Activated naive CD4-positive, alpha-beta T cell treated with anti-CD3 and anti-CD28 coated beads, Interleukin-2, amount 50 U/mL, for 16 hours (primary cell): ENCODE measurements at regions not wholly inside any gene's neighbourhood (a gene's known extent, or its start where the extent isn't known, plus 50 kb on each side); places are given as distances from the start of the nearest gene placed in this dataset.

Experiments used
- DNase-seq: peaks from one replicate; pipeline ENCODE4 v3.0.0-alpha.2; 2020

DNA sequence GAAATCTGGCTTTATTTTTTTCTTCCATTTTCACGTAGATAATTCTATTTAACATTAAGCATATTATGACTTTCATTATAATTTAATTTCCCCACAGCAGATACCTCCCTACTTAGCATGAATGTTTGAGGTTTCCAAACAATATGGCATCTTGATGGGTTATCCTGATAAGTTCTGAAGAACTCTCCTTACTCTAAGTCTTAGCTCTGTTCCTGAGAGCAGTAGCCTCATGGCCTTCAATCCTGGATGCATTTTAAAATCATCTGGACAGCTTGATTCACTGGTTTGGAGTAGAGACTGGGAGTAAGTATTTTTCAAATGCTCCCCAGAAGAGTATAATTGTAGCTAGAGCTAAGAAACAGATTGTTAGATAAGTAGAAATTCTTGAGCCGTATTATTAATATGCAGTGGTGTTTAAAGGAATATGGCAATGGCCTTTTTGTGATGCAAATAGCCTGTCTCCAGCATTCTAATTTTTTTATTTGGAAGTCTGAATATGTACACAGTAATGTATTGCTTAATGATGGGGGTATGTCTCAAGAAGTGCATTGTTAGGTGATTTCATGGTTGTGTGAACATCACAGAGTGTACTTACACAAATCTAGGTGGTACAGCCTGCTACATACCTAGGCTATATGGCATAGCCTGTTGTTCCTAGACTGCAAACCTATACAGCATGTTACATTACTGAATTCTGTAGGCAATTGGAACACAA is 110.5 kb upstream of the EEF1E1 start:
- DNase-seq, result no peak

DNA sequence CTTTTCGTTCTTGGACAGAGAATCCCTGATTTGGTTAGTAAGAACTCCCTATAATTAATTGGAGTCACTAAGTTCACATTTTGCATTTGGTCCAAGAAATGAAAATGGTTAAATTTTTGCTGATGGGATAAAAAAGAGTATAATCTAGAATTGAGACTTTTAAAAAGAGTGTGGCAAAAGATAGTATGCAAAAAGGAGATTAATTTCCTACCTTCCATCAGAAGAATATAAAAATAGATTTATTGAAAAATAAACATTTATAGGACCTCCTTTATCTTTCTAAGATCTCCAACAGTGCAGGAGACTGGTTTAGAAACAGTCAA is 105.5 kb upstream of the EEF1E1 start:
- no peak for DNase-seq

DNA sequence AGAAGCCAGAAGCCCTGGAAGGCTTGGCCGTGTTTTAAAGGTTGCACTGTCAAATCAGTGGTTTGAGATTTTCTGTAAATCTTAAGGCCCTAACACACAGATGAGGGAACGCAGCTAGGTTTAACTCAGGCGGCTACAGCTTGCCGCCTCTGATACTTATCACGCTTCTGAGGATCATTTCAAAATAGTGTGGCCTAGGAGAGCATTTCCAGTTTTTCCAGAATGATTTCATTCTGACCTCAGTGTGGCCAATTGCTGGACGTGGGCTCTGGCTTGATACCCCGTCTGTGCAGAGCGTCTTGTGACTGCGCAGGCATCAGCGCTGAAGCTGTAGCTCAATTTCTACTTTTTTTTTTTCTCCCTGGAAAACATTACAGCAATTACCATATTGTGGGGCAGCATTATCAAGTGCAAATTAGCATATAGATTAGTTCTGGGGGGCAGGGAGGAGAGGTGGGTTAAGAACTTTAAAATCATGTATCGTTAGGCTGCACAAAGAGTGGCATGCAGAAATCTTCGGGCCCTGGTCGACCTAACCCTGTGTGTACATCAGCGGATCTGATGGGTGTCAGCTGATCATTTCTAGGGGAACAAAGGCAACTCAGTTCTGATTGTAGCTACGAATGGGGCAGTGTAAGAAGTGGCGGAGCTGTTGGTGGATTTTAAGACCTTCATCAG is 105.0 kb upstream of the EEF1E1 start:
- no peak for DNase-seq

DNA sequence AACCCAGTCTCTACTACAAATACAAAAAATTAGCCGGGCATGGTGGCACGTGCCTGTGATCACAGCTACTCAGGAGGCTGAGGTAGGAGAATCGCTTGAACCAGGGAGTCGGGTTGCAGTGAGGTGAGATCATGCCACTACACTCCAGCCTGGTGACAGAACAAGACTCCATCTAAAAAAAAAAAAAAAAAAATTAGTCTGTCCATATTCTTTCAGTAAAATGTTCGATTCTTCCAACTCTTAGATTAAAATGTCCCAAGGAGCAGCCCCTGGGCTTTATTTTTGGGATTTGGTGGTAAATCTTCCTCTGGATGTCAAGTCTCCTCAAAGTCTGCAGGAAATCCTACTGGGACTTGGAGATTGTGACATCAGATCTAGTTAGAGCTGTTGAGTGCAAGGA is 101.0 kb upstream of the EEF1E1 start:
- no peak for DNase-seq

DNA sequence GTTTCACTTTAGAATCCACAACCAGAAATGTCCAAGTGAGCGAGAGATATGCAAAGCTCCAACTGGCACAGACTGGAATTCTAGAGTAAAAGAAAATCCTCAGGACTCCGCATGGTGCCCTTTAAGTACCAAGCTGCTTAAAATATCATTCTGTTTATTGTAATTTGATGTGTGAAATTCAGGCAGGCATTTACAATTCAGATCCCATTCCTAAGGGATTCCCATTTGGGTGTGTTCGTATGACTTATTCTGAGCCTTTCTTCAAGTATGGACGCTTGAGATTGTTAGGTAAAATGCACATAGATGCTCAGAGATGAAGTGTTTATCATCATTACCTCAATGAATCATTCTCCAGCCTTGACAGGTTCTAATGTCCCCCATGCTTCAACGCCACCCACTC is 99.3 kb upstream of the EEF1E1 start:
- DNase-seq, result no peak

DNA sequence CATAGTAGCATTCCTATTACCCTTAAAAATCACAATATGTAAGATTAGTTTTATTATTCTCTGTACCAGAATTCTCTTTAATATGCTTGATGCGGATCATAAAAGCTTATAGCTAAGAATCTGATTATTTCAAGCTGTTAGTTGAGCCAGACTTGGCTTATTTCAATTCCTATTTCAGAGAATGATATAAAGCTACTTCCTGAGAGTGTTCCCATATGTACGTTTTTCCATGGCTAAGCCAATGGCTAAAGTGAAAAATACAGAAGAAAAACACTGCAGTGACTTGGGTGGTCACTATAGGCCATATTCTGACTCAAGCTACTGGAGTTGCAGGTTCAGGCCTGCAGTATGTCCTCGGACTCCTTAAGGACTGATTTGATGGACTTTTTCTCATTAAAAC is 97.9 kb upstream of the EEF1E1 start:
- no peak for DNase-seq

DNA sequence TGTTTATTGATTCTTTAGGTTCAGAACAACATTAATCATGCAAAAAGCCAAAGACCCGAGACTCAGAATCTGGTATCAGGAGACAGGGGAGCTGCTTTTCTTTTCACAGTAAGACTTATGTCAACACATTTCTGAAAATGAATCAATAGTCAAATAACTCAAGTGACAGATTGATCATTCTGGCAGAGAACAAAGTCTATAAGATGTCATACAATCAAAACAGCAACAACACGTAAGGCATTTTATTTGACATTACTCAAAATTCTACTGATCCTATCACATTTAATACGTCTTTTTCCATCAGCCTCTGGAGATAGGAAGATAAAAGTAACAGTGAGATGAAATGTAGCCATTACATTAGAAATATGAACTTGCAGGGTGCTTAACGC is 93.4 kb upstream of the EEF1E1 start:
- DNase-seq, result no peak

DNA sequence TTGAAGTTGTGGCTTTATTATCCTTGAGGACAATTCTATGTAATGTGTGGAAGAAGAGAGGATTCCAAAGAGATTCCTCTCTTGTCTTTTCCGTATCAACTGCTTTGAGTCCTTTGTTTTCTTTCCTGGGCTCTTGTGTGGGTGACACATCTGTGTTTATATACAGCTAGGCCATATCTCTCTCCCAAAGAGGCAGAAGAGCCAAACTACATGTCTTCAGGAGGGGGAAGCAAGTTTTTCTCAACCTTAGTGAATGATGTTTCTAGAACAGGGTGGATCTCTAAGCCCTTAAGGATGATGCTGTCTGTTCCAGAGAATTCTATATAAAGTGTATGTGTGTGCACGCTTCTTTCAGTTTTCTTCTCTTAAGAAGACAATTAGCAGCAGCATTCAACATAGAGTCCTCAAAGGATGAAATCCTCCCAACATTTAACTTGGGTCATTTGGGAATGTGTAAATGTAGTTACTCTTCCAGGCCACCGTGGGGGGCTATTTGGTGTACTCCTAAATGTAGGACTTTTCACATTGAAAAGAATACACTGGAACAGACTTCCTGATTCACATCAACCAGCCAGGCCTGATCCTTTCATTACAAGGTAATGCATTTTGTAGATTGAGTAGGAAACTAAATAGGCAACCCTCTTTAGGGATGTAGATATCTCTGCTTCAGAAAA is 92.8 kb upstream of the EEF1E1 start:
- no peak for DNase-seq

DNA sequence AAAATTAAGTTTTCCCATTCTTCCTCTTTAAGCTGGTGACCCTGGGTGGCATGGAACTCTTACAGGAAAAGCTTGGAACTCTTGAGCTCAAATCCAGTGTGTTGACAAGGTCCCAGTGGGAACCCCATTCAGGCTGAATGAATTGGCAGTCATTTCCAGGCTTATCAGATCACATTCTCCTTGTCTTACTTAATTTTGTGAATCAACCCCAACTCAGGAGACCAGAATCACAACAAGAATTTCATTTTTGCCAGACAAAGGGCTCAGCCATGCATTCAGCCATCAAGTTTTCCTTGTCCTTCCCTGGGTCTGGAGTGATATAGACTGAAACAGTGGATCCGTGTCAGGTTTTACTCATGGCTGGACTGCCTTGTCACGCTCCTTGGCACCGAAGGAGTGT is 92.1 kb upstream of the EEF1E1 start:
- DNase-seq, result no peak

DNA sequence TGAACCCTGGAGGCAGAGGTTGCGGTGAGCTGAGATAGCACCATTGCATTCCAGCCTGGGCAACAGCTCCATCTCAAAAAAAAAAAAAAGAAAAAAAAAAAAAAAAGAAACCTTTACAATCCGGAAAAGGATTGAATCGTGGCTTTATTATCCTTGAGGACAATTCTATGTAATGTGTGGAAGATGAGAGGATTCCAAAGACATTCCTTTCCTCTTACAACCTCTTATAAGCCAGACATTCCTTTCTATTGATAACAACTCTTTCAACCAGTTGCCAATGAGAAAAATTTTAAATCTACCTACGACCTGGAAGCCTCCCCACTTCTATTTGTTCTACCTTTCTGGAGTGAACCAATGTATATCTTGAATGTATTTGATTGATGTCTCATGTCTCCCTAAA is 91.2 kb upstream of the EEF1E1 start:
- DNase-seq, result no peak

DNA sequence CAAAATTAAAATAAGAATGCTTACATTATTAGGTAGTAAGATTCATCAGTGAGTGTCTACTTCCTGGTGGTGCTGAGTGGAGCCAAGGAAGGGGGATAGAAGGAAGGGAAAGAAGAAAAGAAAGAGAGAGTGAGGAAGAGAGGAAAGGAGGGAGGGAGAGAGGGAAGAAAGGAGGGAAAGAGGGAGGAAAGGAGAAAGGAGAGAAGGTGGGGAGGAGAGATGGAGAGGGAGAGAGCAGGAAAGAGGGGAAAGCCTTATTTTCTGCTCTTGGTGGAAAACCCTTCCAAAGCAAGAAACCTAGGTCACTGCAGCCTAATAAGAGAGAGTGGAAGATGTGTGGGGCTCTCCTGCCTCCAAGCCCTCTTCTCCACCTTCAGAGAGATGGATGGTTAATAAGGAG is 90.2 kb upstream of the EEF1E1 start:
- DNase-seq, result no peak

DNA sequence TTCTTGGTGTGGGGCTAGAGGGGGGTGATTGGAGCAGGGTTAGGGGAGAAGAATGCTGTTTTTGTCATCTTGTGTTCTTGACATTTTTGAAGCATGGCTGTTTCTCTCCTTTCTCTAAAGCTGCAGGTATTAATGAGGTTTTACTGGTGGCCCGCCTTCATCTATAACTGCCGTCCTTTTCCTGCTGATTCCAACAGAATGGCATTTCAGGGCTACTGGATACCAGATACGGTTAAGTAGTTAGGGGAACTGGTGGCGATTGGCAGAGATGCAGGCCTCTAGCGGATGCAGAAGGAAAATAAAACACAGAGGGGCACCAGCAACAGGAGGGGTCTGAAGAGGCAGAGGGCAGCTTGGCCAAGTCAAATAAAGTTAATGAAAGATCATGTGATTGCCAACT is 89.7 kb upstream of the EEF1E1 start:
- DNase-seq, result no peak

DNA sequence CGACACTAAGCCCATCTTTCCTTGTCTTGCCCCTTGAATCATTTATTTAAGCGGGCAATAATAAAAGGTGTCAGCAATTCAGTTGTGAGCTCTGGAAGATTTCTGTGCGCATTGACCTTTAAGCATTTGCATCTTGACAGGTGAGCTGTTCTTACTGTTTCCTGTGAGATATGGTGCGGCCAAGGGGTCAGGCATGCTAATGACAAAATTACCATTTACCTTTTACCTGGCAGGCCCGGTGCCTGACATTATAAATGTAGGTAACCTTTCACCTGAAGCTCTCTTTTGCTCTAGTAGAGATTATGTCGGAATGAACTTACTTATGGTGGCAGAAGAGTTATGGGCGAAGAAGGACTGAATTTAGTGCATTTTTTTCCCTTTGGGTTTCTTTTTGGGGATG is 89.3 kb upstream of the EEF1E1 start:
- no peak for DNase-seq

DNA sequence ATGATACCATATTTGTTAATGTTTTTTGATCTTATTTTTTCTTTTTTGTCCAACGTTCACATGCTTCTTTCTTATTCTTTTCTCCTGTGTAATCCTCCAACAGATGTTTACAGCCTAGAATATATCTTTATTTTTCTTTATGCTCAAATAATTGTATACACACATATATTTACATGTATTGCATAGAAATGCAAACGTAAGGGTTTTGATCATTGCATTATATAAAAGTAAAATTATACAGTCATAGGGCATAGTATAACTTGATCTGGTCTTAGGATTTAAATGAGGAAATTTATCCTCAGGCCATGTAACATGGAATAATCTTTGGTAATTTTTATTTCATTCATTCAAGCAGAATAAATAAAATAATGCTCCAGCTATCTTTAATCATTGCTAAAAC is 84.9 kb upstream of the EEF1E1 start:
- DNase-seq, result no peak

DNA sequence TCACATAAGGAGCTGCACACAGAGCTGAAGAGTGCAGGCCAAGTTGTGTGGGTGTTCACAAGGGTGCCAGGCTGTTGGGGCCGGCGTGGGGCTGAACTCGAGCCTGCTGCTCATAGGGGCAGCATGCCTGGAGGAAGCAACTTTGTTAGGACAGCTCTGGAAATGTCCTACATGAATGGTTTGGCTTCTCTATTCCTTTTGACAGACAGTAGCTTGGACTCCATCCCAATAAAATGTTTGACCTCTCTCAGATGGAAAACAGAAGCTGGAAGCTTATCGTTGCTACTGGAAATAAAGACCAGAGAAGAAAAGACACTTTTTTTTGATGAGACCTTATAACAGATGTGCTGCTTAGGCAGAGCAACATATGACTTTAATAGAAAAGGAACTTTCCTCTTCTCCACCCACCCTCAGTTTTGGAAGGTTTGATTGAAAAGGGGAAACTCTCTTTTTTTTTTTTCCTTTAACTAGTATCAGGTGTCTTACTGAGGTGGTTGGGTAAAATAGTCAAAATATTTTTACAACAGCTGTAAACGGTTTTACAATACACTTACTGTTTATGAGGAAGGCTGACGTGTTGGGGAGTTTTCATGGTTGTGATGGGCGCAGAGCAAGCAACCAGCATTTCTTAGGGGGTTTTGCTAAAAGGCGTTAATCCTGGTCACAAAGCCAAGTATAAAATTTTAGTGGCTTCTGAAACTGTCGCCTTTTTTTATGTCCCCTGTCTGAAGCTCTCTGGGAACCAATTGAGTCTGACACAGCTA is 80.7 kb upstream of the EEF1E1 start:
- no peak for DNase-seq

DNA sequence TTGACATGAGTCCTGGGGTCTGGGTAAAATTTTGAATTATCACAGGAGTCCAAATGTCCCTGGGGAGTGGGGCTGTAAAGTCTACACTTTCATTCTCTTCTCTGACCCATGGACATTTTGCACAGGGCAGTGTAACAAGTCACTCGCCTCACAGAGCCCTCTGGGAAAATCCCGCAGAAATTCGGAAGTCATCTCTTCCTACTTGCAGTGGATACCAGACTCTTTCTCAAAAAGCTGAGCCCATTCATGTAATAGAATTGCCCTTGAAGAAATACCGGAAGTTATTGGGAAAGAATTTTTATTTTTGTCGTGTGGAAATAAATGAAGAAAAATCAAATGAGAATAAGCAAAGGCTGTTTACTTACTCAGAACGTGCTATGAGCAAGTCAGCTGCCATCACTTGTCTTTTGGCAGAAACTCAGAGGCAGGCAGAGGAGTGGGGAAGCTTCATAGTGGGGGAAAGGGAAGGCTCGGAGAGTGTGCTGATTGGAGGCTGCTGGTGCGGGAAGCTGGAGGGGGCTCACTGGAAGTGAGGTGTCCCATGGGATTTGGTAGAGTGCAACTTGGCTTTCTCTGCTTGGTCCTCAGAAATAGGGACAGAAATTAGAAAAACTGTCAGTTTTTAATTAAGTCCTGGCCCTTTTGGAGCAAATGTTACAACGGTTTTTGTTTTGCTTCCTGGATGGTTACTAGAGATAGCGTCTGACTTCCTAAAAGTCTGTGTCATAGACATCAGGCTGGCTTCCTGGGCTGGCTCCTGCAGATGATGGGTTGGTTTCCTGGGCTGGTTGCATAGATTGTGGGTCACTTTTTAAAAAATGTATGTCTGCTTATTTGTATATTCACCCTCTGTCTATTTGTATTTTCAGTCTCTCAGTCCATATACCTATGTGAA is 79.8 kb upstream of the EEF1E1 start:
- DNase-seq, result no peak

DNA sequence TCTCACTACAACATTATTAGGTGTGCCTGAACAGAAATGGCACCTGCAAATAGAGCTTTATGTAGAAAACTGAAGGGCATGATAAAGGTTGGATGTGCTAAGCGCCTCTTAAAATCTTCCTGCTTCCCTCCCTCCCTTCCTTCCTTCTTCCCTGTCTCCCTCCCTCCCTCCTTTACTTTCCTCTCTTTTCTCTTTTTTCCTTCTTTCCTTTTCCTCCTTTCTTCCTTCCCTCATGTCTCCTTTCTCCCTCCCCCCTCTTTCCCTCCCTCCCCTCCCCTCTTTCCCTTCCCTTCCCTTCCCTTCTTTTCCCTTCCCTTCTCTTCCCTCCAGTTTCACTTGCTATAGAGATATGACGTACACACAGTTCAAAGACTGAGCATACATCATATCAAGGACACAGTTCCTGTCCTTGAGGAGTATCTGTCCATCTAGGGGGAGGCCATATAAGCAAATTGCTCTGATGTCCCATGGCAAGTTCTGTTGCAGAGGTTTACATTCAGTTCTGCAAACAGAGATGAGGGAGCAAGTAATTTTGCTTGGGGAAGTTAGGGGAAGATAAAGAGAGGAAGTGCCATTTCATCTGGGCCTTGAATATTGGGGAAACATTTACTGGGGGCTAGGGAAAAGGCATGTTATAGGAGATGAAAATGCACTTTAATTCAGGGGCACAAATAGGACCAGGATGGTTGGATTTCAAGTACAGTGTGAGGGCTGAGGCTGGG is 79.0 kb upstream of the EEF1E1 start:
- no peak for DNase-seq

DNA sequence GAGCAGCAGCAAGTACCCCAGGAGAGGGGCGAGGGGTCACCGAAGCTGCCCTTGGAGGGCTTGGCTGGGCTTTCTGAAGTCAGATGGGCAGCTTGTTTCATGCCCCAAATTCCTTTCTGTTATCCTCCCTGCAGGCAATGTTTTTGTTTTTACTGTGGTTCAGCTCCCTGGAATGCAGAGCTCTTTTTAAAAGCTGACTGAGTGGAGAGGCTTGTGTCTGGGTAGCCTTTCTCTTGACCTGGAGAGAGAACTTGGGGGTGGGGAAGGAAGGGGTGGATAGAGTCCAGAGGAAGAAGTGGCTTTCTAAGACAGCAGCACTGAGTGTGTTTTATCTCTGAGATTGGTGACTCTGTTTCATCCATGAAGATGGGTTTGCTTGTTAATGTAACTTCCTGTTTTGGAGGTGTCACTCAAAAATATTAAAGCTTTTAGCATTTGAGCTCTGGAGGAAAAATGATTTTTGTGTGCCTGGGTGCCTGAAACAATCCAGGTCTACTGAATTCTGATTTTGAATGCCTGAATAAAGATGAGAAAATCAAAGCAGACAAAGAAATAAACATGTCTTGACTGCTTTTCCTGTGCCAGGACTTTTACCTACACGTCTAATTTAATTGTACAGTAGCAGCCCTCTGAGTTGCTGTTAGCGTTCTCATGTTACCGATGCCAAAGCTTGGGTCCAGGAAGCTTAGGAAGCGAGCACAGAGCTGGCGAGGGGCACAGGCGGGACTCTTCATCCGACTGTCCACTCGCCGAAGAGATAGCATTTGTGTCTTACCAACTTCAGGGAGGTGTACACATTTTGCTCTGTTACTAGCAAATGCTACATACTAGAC is 78.2 kb upstream of the EEF1E1 start:
- no peak for DNase-seq

DNA sequence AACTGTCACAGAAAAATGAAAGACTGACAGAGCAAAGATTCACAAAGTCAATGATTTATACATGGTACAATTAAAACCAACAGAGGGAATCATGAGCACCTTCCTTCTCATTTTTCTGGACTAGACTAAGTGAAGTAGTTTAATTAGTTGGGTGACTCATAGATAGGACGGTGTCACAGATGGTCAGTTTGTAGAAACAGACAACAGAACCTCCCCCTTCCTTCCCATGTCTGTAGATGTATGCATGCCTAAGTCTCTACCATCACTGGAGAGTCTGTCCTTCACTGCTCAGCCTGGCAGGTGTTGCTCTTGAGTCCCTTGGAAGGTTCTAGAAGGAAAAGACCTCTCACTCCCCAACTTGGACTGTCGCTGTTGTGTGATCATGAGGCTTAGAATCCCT is 75.4 kb upstream of the EEF1E1 start:
- no peak for DNase-seq

DNA sequence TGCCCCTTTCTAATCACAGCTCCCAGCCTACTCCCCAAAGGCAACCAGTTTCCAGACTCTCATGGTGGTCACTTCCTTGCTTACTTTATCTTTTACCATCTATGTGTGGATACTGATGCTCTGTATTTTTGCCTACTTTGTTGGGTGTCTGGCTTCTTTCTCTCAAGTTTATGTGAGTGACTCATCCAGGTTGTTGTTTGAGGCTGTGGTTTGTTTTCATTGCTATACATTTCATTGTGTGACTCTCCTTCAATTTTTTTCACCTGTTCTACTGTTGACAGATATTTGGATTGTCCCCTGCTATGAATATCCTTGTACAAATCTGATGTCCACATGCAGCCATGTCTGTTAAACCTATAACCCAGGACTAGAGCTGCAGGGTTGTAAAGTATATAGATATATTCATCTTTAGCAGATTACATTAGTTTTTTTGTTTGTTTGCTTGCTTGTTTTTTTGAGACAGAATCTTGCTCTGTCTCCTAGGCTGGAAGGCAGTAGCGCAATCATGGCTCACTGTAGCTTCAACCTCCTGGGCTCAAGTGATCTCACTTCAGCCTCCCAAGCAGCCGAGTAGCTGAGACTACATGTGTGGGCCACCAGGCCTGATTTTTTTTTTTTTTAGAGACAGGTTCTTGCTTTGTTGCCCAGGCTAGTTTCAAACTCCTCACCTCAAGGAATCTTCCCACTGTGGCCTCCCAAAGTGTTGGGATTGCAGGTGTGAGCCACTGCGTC is 72.9 kb upstream of the EEF1E1 start:
- DNase-seq, result no peak
